ENCODE measurements at regions not wholly inside any gene's neighbourhood (a gene's known extent, or its start where the extent isn't known, plus 50 kb on each side); places are given as distances from the start of the nearest gene placed in this dataset.

DNA sequence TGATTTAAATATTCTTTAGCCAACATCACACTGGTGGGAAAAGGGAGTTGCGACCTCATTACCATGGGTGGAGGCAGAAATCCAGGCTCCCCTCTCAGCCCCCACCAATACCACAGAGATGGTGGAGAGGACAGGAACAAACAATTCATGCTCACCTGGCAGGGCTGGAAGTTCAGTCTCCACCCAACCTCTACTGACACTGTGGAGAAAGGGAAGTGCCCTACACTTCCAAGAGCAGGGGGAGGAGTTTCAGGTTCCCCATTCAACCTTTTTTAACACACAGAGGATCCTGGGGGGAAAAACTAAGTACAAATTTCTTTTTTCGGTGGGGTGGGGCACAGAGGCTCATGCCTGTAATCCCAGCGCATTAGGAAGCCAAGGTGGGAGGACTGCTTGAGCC is 210.1 kb upstream of the KCTD7 start (continued):
- TF ChIP-seq ZNF462 (CRISPR knock-in tag; IDR thresholded peaks at IDR 0.05) (no peak), REST (IDR thresholded peaks at IDR 0.05; ENCODE audit: unreplicated experiment) (no peak), CREB1 (CRISPR knock-in tag; IDR thresholded peaks at IDR 0.05; ENCODE audit: low read depth) (no peak), ETS1 (IDR thresholded peaks at IDR 0.05) (no peak), EZH2phosphoT487 (IDR thresholded peaks at IDR 0.05; ENCODE audit: unreplicated experiment) (no peak)
